GM12864 (cell line): ENCODE measurements at regions not wholly inside any gene's neighbourhood (a gene's known extent, or its start where the extent isn't known, plus 50 kb on each side); places are given as distances from the start of the nearest gene placed in this dataset.

Experiments used
- DNase-seq: peaks from one replicate; pipeline ENCODE4 v3.0.0-alpha.2; 2011; ENCODE audit warnings: low read depth
- H3K4me3 ChIP-seq: 2 replicates; pipeline ENCODE4 v1.5.1; 2011; ENCODE audit warnings: mild to moderate bottlenecking, low read depth, low read length, control low read depth
- CTCF ChIP-seq: IDR thresholded peaks from 2 replicates; pipeline ENCODE4 v1.5.1; 2011; ENCODE audit warnings: low read depth, mild to moderate bottlenecking, moderate library complexity, low read length, control low read depth, inconsistent platforms; ENCODE audit errors: missing control alignments

GRCh38 chr16:85337910-85338637, 225.8 kb upstream of the CIBAR2 start:
- TF ChIP-seq CTCF = no peak
- no peak overlapping the region for H3K4me3 ChIP-seq
- DNase-seq = no peak

DNA sequence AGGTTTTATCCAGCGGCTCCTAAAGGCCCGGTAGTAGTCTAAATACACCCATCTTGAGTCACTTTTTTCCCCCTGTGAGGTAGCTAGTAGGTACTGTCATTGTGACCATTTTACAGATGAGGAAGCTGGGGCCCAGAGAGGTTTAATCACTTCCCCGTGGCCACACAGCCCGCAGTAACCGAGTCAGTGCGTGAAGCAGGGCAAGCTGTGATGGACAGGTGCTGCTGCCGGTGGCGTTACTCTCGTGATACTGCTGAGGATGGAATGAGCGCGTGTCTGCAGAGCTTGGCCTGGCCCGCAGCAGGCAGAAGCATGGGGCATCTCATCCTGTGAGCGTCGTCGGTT, 226.3 kb upstream of the CIBAR2 start:
- TF ChIP-seq CTCF = no peak
- DNase-seq = no peak
- no peak overlapping the region for H3K4me3 ChIP-seq

DNA sequence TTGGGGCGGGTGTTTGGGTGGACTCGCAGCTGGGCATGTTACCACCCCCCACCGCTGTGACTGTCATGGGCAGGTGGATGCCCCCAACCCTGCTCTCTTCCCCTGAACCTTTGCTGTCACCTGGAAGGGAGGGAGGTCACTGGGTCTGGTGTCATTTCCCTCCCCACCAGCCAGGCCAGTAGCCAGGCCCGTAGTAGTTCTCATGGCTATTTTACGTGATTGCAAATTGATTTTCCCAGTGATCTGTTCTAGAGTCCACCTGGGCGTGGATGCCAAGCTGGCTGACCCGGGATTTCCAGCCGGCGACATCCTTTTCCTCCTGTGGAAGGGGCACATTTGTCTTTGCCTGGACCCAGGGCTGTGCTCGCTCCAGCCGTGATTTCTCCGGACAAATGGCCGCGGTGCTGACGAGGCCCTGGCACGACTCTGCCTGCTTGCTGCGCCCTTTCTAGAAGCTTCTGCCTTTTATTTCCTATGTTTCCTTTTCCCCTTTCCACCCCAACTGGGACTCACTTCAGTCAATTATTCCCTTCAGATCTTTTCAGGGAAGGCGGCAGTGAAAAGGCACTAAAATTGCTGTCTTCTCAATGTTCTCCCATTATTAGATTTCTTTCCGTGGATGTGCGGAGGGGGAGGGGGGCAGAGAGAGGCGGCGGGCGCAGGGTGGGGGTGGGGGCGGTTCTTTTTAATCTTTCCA, 226.9 kb upstream of the CIBAR2 start:
- no peak overlapping the region for H3K4me3 ChIP-seq
- DNase-seq = no peak
- no peak for TF ChIP-seq CTCF

- TF ChIP-seq CTCF = no peak
- no peak overlapping the region for H3K4me3 ChIP-seq
- no peak for DNase-seq
Observed at GRCh38 chr16:85341972-85342695, 229.9 kb upstream of the CIBAR2 start.

- no peak for DNase-seq
- TF ChIP-seq CTCF = no peak
- H3K4me3 ChIP-seq = no peak overlapping the region
Observed at GRCh38 chr16:85344502-85345128, 232.3 kb upstream of the CIBAR2 start.

DNA sequence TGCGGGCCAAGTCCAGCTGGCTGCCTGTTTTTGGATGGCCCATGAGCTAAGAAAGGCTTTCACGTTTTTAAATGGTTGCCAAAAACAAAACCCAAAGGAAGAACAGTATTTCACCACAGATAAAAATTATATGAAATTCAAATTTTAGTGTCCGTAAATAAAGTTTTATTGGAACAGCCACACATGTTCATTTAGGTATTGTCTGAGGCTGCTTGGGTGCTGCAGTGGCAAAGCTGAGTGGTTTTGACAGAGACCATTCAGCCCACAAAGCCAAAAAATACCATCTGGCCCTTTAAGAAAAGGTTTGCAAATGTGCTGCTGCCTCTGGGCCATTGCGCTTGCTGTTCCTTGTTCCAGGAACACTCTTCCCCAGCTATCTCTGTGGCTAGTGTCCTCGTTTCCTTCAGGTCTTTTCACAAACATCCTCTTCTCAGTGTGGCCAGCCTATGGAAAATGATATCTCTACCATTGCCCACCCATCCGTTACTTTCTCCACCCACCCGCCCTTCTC, 232.9 kb upstream of the CIBAR2 start:
- no peak for TF ChIP-seq CTCF
- H3K4me3 ChIP-seq = no peak overlapping the region
- DNase-seq = no peak
